ENCODE measurements at regions not wholly inside any gene's neighbourhood (a gene's known extent, or its start where the extent isn't known, plus 50 kb on each side); places are given as distances from the start of the nearest gene placed in this dataset.
"Not testable (repeated sequence)": the region's sequence is repeated elsewhere in the genome, so short reads cannot be mapped to it uniquely, and the experiment has no call there.

GRCh38 chr15:66884661-66885237, 180.7 kb upstream of the SMAD3 start:
- no peak overlapping the region for H3K27ac ChIP-seq
- TF ChIP-seq POLR2AphosphoS5 (IDR thresholded peaks at IDR 0.05) (no peak), POLR2A (IDR thresholded peaks at IDR 0.05) (no peak), CTCF (IDR thresholded peaks at IDR 0.05) (no peak)
- no peaks in the 10 kb centered on the region for H3K27me3 ChIP-seq (replicated peaks; ENCODE audit: insufficient read depth)
- 97% methylated on average over 8 of the region's 8 CpGs for WGBS
- H3K4me1 ChIP-seq (replicated peaks), result no peaks in the 10 kb centered on the region
- no peaks in the 10 kb centered on the region for H3K9me3 ChIP-seq
- no peaks in the 10 kb centered on the region for H3K36me3 ChIP-seq
- no peak overlapping the region for H3K4me3 ChIP-seq
- DNase-seq (ENCODE audit: low spot score), result no peak
- intact Hi-C loops (cut with DNase I), result loop anchor here (10.0 kb wide), 1 partner anchor 310 kb away; no protein-coding TSS in a partner anchor

GRCh38 chr15:66885281-66885915, 180.0 kb upstream of the SMAD3 start:
- no peak overlapping the region for H3K4me3 ChIP-seq
- H3K36me3 ChIP-seq, result no peaks in the 10 kb centered on the region
- H3K4me1 ChIP-seq (replicated peaks), result no peaks in the 10 kb centered on the region
- intact Hi-C loops (cut with DNase I), result loop anchor here (10.0 kb wide), 1 partner anchor 309 kb away; no protein-coding TSS in a partner anchor
- H3K9me3 ChIP-seq, result no peaks in the 10 kb centered on the region
- WGBS, result 92% methylated on average over 5 of the region's 5 CpGs
- no peaks in the 10 kb centered on the region for H3K27me3 ChIP-seq (replicated peaks; ENCODE audit: insufficient read depth)
- H3K27ac ChIP-seq, result no peak overlapping the region
- no peak for DNase-seq (ENCODE audit: low spot score)
- TF ChIP-seq CTCF (IDR thresholded peaks at IDR 0.05) (no peak), POLR2A (IDR thresholded peaks at IDR 0.05) (no peak), POLR2AphosphoS5 (IDR thresholded peaks at IDR 0.05) (no peak)

- Histone ChIP-seq H3K36me3 (no peaks in the 10 kb centered on the region), H3K27ac (no peak overlapping the region), H3K9me3 (no peaks in the 10 kb centered on the region), H3K4me1 (replicated peaks) (no peaks in the 10 kb centered on the region), H3K27me3 (replicated peaks; ENCODE audit: insufficient read depth) (no peaks in the 10 kb centered on the region), H3K4me3 (no peak overlapping the region)
- WGBS, result 80% methylated on average over 9 of the region's 9 CpGs
- DNase-seq (ENCODE audit: low spot score), result no peak
- intact Hi-C loops (cut with DNase I), result loop anchor here (10.0 kb wide), 1 partner anchor 309 kb away; no protein-coding TSS in a partner anchor
- TF ChIP-seq POLR2A (IDR thresholded peaks at IDR 0.05), result no peak
- TF ChIP-seq POLR2AphosphoS5 (IDR thresholded peaks at IDR 0.05), result no peak
- no peak for TF ChIP-seq CTCF (IDR thresholded peaks at IDR 0.05)
Observed at GRCh38 chr15:66886241-66886675, 179.1 kb upstream of the SMAD3 start.

- no peaks in the 10 kb centered on the region for H3K36me3 ChIP-seq
- H3K4me1 ChIP-seq (replicated peaks), result no peaks in the 10 kb centered on the region
- H3K27ac ChIP-seq, result no peak overlapping the region
- no peak for TF ChIP-seq CTCF (IDR thresholded peaks at IDR 0.05)
- TF ChIP-seq POLR2A (IDR thresholded peaks at IDR 0.05), result no peak
- no peak for TF ChIP-seq POLR2AphosphoS5 (IDR thresholded peaks at IDR 0.05)
- H3K9me3 ChIP-seq, result no peaks in the 10 kb centered on the region
- H3K4me3 ChIP-seq, result no peak overlapping the region
- 89% methylated on average over 7 of the region's 7 CpGs for WGBS
- H3K27me3 ChIP-seq (replicated peaks; ENCODE audit: insufficient read depth), result no peaks in the 10 kb centered on the region
- intact Hi-C loops (cut with DNase I), result loop anchor here (10.0 kb wide), 1 partner anchor 308 kb away; no protein-coding TSS in a partner anchor
- no peak for DNase-seq (ENCODE audit: low spot score)
Observed at GRCh38 chr15:66886686-66887273, 178.6 kb upstream of the SMAD3 start.

- H3K27me3 ChIP-seq (replicated peaks; ENCODE audit: insufficient read depth); H3K27ac ChIP-seq; H3K4me3 ChIP-seq; H3K9me3 ChIP-seq; H3K4me1 ChIP-seq (replicated peaks); DNase-seq (ENCODE audit: low spot score); H3K36me3 ChIP-seq: not testable (repeated sequence)
- intact Hi-C loops (cut with DNase I), result loop anchor here (10.0 kb wide), 1 partner anchor 306 kb away; no protein-coding TSS in a partner anchor
Observed at GRCh38 chr15:66889298-66889697, 176.1 kb upstream of the SMAD3 start.

Measured in prostate gland (tissue), 2 donors.